DND-41 (cell line): ENCODE measurements at regions not wholly inside any gene's neighbourhood (a gene's known extent, or its start where the extent isn't known, plus 50 kb on each side); places are given as distances from the start of the nearest gene placed in this dataset.

Experiments used
- ATAC-seq: fragments of 200-7000 bp; cut with Tn5 transposase; 3 replicates; pipeline ENCODE4 v1.9.1; 2021; ENCODE audit warnings: low read depth; ENCODE audit not compliant: insufficient read depth
- DNase-seq: peaks from one replicate; pipeline ENCODE4 v3.0.0-alpha.2; 2020
- H2AFZ ChIP-seq: 2 replicates; pipeline ENCODE4 v1.6.0; 2012; ENCODE audit warnings: low read depth, low read length
- H3K27ac ChIP-seq: 2 replicates; pipeline ENCODE4 v1.5.1; 2012; ENCODE audit warnings: low read length, inconsistent platforms
- H3K27me3 ChIP-seq: fragments of 200-600 bp; sonication (generic); 2 replicates; pipeline ENCODE4 v1.6.0; 2012; ENCODE audit warnings: low read length, mild to moderate bottlenecking, inconsistent platforms; ENCODE audit not compliant: insufficient read depth, poor library complexity
- H3K36me3 ChIP-seq: 2 replicates; pipeline ENCODE4 v1.5.1; 2012; ENCODE audit warnings: low read length, inconsistent platforms; ENCODE audit not compliant: insufficient read depth
- H3K4me1 ChIP-seq: 2 replicates; pipeline ENCODE4 v1.5.1; 2012; ENCODE audit warnings: mild to moderate bottlenecking, low read length; ENCODE audit not compliant: insufficient read depth
- H3K4me2 ChIP-seq: 2 replicates; pipeline ENCODE4 v1.6.0; 2012; ENCODE audit warnings: mild to moderate bottlenecking, moderate library complexity, low read length, inconsistent platforms; ENCODE audit not compliant: insufficient read depth
- H3K4me3 ChIP-seq, 2 experiments: fragments of 200-600 bp in 1 of 2; shearing (Covaris generic) in 1 of 2; 2 replicates each; pipeline ENCODE4 v1.5.1; 2012 to 2016; ENCODE audit warnings: inconsistent platforms in 2 of 2, low read length in 2 of 2, mild to moderate bottlenecking in 2 of 2, low read depth in 1 of 2, moderate library complexity in 1 of 2
- H3K79me2 ChIP-seq: 2 replicates; pipeline ENCODE4 v1.6.0; 2012; ENCODE audit warnings: low read length, inconsistent platforms; ENCODE audit not compliant: insufficient read depth
- H3K9ac ChIP-seq: 2 replicates; pipeline ENCODE4 v1.6.0; 2012; ENCODE audit warnings: low read depth, mild to moderate bottlenecking, inconsistent platforms, low read length, moderate library complexity
- H3K9me3 ChIP-seq: 2 replicates; pipeline ENCODE4 v1.5.1; 2012; ENCODE audit warnings: low read length, moderate library complexity, mild to moderate bottlenecking, inconsistent platforms; ENCODE audit not compliant: insufficient read depth, severe bottlenecking
- H4K20me1 ChIP-seq: 2 replicates; pipeline ENCODE4 v1.6.0; 2012; ENCODE audit warnings: low read length; ENCODE audit not compliant: insufficient read depth
- CTCF ChIP-seq: IDR thresholded peaks from 2 replicates; pipeline ENCODE4 v1.5.1; 2012; ENCODE audit warnings: borderline replicate concordance, low read length, moderate library complexity, mild to moderate bottlenecking; ENCODE audit not compliant: poor library complexity, severe bottlenecking; ENCODE audit errors: extremely low read depth
- EZH2 ChIP-seq: IDR thresholded peaks from 3 replicates; pipeline ENCODE4 v1.6.1; 2012; ENCODE audit warnings: borderline replicate concordance, low read depth, mild to moderate bottlenecking, moderate library complexity, low read length, inconsistent platforms; ENCODE audit not compliant: severe bottlenecking

- no peak overlapping the region for H2AFZ ChIP-seq
- H3K4me3 ChIP-seq: no peak overlapping the region
- H3K79me2 ChIP-seq: no peaks in the 10 kb centered on the region
- ATAC-seq: no peak
- no peak for TF ChIP-seq CTCF
- no peak for TF ChIP-seq EZH2
- no peak overlapping the region for H3K27ac ChIP-seq
- H4K20me1 ChIP-seq: no peaks in the 10 kb centered on the region
- no peaks in the 10 kb centered on the region for H3K9me3 ChIP-seq
- no peaks in the 10 kb centered on the region for H3K36me3 ChIP-seq
- no peak overlapping the region for H3K4me2 ChIP-seq
- H3K4me1 ChIP-seq: no peaks in the 10 kb centered on the region
- no peaks in the 10 kb centered on the region for H3K27me3 ChIP-seq
- DNase-seq: no peak
- no peak overlapping the region for H3K9ac ChIP-seq
Measured at GRCh38 chr5:67969176-67969575, 246.4 kb upstream of the PIK3R1 start.

- ATAC-seq: no peak
Measured at GRCh38 chr5:67966712-67967111, 248.8 kb upstream of the PIK3R1 start.

GRCh38 chr5:67964619-67965018, 250.9 kb upstream of the PIK3R1 start:
- DNase-seq (no peak), ATAC-seq (no peak)
- H3K9me3 ChIP-seq: no peaks in the 10 kb centered on the region
- no peaks in the 10 kb centered on the region for H3K4me1 ChIP-seq
- no peak overlapping the region for H2AFZ ChIP-seq
- H3K9ac ChIP-seq: no peak overlapping the region
- no peak overlapping the region for H3K4me2 ChIP-seq
- H3K4me3 ChIP-seq: no peak overlapping the region
- H3K79me2 ChIP-seq: no peaks in the 10 kb centered on the region
- H3K27ac ChIP-seq: no peak overlapping the region
- TF ChIP-seq EZH2 (no peak), CTCF (no peak)
- H3K27me3 ChIP-seq: no peaks in the 10 kb centered on the region
- H3K36me3 ChIP-seq: no peaks in the 10 kb centered on the region
- no peaks in the 10 kb centered on the region for H4K20me1 ChIP-seq

More at GRCh38 chr5:67966712-67967111, 248.8 kb upstream of the PIK3R1 start:
- Histone ChIP-seq H3K27ac (no peak overlapping the region), H3K9me3 (no peaks in the 10 kb centered on the region), H3K9ac (no peak overlapping the region), H2AFZ (no peak overlapping the region), H3K27me3 (no peaks in the 10 kb centered on the region), H3K4me2 (no peak overlapping the region), H3K4me1 (no peaks in the 10 kb centered on the region), H4K20me1 (no peaks in the 10 kb centered on the region), H3K36me3 (no peaks in the 10 kb centered on the region), H3K4me3 (no peak overlapping the region), H3K79me2 (no peaks in the 10 kb centered on the region)
- no peak for DNase-seq
- TF ChIP-seq EZH2 (no peak), CTCF (no peak)

GRCh38 chr5:67963789-67964519, 251.6 kb upstream of the PIK3R1 start:
- H3K4me2 ChIP-seq: no peak overlapping the region
- no peak overlapping the region for H3K4me3 ChIP-seq
- H2AFZ ChIP-seq: no peak overlapping the region
- no peaks in the 10 kb centered on the region for H3K79me2 ChIP-seq
- ATAC-seq (no peak), DNase-seq (no peak)
- no peak overlapping the region for H3K27ac ChIP-seq
- no peak for TF ChIP-seq CTCF
- TF ChIP-seq EZH2: no peak
- H3K36me3 ChIP-seq: no peaks in the 10 kb centered on the region
- no peak overlapping the region for H3K9ac ChIP-seq
- no peaks in the 10 kb centered on the region for H3K4me1 ChIP-seq
- H4K20me1 ChIP-seq: no peaks in the 10 kb centered on the region
- H3K27me3 ChIP-seq: no peaks in the 10 kb centered on the region
- H3K9me3 ChIP-seq: no peaks in the 10 kb centered on the region
